NCI-H526 (cell line): ENCODE measurements at regions not wholly inside any gene's neighbourhood (a gene's known extent, or its start where the extent isn't known, plus 50 kb on each side); places are given as distances from the start of the nearest gene placed in this dataset.

Source experiments
- DNase-seq, 2 experiments: peaks; one replicate each; lab custom pipeline; 2025; lab: John Stamatoyannopoulos, UW

DNA sequence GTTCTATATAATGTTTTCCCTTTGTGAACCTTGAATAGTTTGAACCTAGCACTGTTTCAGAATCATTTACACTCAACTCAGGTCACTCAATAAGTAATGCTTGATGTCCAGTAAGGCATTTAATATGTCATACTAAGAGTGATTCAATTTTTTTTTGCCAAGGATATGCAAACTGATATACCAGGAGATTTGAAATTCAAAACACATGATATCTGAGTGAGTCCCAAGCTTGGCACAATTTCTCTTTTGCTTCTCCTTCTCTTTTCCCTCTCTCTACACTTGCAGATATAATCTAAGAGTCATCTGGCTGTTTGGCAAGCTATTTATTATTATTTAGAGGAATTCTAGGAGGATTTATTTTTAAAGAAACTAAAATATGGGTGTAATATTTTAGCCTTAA lies 61.6 kb upstream of the SPAG17 start:
- peak in 1 of 2 experiments; percentile 7 for DNase-seq

DNA sequence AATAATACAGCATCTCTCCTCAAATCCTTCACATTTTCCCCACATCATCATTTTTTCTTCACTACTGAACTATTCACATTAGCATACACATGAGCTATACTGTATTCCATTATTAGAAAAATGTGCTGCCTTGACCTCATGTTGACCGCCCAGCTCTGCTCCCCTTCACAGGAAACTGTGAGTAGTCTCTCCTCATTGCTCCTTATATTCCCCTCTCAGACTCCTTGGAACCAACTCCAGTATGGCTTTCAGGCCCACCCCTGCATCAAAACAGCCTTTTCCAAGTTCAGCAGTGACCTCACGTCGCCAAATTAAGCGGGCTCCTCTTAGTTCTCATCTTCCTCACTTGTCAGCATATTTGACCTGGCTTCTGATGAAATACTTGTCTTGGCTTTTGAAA lies 59.2 kb upstream of the SPAG17 start:
- no peak for DNase-seq

DNA sequence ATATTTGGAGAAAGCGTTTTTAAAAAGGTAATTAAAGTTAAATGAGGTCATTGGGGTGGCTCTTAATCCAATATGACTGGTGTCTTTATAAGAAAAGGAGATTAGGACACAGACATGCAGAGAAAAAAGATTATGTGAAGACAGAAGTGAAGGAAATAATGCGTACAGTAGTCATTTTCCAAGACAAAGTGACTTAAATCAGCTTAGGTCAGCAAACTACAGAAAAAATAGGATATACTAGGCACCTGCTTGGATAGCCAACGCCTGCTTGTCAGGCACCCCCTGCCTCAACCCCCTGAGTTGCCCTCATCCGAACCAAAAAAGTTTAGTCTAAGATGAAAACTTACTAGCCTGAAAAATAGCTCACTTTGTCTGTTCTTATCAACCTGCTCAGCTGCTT lies 58.2 kb upstream of the SPAG17 start:
- DNase-seq, result no peak
